DMS153 treated with DMSO at 0.1 percent for 48 hours (cell line): ENCODE measurements at regions not wholly inside any gene's neighbourhood (a gene's known extent, or its start where the extent isn't known, plus 50 kb on each side); places are given as distances from the start of the nearest gene placed in this dataset.
A peak's percentile ranks its signal among the peaks of the same experiment; 100 is the strongest.
"Not testable (repeated sequence)": the region's sequence is repeated elsewhere in the genome, so short reads cannot be mapped to it uniquely, and the experiment has no call there.

ENCODE experiments used
- DNase-seq: peaks from one replicate; lab custom pipeline; 2025; ENCODE audit not compliant: unreplicated experiment; lab: John Stamatoyannopoulos, UW

- no peak for DNase-seq
Measured at GRCh38 chr6:85866758-85867401, 224.2 kb upstream of the SYNCRIP start.

DNA sequence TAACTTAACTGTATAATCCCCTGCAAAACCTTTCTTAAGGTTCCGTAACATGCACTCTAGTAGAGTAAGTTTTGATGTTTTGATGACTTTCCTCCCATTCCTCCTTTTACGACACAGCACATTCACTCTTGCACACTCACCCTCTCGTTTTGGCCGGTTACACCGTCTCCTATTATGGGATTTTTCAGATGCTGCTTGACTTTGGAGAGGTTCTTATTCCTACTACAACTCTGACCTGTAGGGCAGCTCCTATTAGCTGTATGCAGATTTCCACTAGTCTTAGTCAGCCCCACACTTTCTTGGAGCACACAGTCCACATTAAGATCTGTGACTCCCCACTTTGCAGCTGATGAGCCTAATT is 223.7 kb upstream of the SYNCRIP start:
- no peak for DNase-seq

- DNase-seq: peak; percentile 38
Measured at GRCh38 chr6:85865420-85866369, 223.0 kb upstream of the SYNCRIP start.

GRCh38 chr6:85864453-85865401 is 222.0 kb upstream of the SYNCRIP start:
- no peak for DNase-seq

- no peak for DNase-seq
Measured at GRCh38 chr6:85856235-85856634, 213.5 kb upstream of the SYNCRIP start.

DNA sequence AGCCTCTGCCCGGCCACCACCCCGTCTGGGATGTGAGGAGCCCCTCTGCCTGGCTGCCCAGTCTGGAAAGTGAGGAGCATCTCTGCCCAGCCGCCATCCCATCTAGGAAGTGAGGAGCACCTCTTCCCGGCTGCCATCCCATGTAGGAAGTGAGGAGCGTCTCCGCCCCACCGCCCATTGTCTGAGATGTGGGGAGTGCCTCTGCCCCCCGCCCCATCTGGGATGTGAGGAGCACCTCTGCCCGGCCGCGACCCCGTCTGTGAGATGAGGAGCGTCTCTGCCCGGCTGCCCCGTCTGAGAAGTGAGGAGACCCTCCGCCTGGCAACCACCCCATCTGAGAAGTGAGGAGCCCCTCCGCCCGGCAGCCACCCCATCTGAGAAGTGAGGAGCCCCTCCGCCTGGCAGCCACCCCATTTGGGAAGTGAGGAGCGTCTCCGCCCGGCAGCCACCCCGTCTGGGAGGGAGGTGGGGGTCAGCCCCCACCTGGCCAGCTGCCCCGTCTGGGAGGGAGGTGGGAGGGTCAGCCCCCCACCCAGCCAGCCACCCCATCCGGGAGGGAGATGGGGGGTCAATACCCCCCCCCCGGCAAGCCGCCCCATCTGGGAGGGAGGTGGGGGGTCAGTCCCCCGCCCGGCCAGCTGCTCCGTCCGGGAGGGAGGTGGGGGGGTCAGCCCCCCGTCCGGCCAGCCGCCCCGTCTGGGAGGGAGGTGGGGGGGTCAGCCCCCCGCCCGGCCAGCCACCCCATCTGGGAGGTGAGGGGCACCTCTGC is 195.8 kb upstream of the SYNCRIP start:
- not testable (repeated sequence) for DNase-seq

DNA sequence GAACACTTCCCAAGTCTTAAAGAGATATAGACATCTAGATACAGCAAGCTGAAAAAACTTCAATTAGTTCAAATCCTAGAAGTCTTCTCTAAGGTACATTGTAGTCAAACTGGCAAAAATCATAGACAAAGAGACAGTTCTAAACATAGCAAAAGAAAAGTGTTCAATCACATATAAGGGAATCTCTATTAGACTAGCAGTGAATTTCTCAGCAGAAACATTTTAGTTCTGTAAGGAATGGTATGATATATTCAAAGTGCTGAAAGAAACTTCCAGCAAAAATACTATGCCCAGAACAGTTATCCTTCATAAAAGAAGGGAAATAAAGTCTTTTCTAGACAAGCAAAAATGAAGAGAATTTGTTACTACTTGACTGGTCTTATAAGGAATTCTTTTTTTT is 186.3 kb upstream of the SYNCRIP start:
- DNase-seq: no peak

GRCh38 chr6:85826997-85827396 is 184.3 kb upstream of the SYNCRIP start:
- no peak for DNase-seq

- DNase-seq: no peak
Measured at GRCh38 chr6:85824329-85824728, 181.6 kb upstream of the SYNCRIP start.

- DNase-seq: no peak
Measured at GRCh38 chr6:85810558-85810957, 167.9 kb upstream of the SYNCRIP start.

DNA sequence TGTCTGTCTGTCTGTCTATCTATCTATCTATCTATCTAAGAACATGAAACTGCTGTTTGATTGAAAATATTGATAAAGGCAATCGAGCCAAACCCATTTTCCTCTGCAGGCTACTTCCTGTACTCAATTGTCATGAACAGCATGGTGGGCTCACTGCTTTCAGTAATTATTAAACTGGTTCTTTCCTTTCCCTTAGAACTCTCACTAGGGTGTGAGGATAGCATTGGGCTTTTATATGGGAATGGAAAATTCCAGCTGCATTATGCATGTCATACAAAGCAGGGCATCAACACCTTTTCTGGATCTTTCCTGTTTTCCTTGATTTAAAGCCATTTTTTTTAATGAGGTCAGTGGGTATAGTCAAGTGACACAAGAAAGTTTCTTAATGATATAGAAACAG is 161.0 kb upstream of the SYNCRIP start:
- DNase-seq: no peak

DNA sequence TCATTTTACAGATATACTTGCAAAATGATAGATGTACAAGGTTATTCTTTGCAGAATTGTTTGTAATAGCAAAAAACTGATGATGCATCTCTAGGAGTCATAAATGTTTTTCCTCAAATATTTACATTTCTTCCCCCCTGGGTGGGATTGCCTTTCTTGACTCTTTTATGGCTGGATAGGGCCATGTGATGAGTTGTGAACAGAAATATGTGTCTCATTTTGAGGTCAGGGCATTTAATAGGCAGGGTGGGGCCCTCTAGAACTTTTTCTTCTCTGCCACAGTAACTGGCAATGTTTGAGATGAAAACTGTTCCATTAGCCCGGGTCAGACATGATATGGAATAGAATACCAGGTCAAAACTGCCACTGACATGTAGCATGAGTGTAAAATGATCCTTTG is 159.5 kb upstream of the SYNCRIP start:
- no peak for DNase-seq

DNA sequence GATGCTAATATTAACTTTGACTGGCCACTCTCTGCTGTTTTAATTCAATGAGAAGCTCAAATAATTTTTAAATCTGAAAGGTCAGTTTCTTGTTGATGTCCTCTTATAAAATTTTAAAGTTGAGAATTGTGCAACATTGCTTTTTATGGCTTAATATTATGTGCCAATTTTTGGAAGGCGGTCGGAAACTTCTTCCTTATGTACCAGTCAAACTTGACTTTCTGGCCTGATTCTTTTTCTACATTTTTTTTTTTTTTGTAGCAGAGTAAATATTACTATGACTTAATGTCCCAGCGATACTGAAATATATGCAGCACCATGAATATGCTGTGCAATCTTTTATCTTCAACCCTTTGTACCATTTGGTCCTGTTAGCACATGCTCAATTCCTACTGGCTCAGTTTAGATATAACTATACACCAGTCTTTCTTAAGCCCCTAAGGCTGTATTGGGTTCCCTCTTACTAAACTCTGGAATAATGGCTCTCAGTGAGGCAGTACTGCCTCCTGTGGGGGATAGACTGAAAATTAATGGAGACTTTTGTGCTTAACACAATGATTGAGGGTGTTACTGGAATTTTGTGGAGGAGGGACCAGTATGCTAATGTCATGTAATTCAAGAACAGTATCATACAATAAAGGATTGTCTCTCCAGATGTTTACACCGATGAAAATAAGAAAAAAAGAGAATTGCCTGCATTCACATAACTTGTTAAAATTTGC is 156.4 kb upstream of the SYNCRIP start:
- DNase-seq: no peak

GRCh38 chr6:85797993-85798392 is 155.3 kb upstream of the SYNCRIP start:
- DNase-seq: no peak

- DNase-seq: no peak
Measured at GRCh38 chr6:85795945-85796344, 153.3 kb upstream of the SYNCRIP start.

GRCh38 chr6:85792254-85792653 is 149.6 kb upstream of the SYNCRIP start:
- no peak for DNase-seq

DNA sequence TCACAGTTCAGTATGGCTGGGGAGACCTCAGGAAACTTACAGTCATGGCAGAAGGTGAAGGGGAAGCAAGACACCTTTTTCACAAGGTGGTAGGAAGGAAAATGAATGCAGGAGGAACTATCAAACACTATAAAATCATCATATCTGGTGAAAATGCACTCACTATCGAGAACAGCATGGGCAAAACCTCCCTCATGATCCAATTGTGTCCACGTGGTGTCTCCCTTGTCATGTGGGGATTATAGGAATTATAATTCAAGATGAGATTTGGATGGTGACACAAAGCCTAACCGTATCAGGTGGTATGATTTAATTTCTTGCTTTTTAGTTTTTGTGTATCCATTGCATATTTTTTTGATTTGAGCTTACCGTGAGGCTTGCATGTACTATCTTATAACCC is 133.2 kb upstream of the SYNCRIP start:
- no peak for DNase-seq

DNA sequence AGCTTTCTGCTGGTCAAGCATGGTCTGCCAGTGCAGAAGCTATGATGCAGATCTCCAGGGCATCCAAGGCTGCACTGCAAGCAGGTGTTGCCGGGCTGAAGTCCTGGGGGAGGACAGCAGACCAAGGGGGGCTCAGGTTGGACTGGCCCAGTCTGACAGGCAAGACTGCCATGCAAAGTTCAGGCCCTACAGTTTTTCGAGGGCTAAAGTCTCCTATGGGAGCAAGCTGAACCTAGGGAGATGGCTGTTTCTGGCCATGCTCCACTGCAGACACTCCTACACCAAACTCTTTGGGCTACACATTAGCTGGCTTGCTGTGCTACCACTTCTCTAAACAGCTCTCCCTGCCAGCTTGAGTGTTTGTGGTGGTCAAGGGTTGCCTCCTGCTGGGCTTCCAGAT is 130.0 kb upstream of the SYNCRIP start:
- DNase-seq: no peak

- no peak for DNase-seq
Measured at GRCh38 chr6:85771925-85772430, 129.3 kb upstream of the SYNCRIP start.

- no peak for DNase-seq
Measured at GRCh38 chr6:85771455-85771854, 128.8 kb upstream of the SYNCRIP start.
